GM18526 (cell line): ENCODE measurements at regions not wholly inside any gene's neighbourhood (a gene's known extent, or its start where the extent isn't known, plus 50 kb on each side); places are given as distances from the start of the nearest gene placed in this dataset.

Experiments
- POLR2A ChIP-seq: IDR thresholded peaks from 3 replicates; pipeline ENCODE4 v1.6.1; 2011; ENCODE audit not compliant: insufficient read length; ENCODE audit errors: extremely low read depth

DNA sequence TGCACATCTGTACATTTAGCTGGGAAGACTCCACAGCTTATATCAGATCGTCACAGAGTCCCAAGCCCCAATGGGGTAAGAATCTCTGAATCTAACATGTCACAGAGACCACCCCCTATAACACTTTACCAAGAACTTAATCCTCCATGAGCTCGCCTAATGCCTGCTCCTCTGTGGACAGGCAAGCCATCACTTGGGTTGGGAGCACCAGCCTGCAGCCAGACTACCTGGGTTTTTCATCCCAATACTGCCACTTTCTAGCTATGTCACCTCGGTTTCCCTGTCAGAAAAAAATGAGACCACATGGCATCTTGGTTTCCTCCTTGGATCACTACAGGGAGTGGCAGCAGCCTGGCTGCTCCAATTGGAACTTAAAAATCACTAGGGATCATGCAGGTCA, 277.9 kb upstream of the TLE3 start:
- no peak for TF ChIP-seq POLR2A

DNA sequence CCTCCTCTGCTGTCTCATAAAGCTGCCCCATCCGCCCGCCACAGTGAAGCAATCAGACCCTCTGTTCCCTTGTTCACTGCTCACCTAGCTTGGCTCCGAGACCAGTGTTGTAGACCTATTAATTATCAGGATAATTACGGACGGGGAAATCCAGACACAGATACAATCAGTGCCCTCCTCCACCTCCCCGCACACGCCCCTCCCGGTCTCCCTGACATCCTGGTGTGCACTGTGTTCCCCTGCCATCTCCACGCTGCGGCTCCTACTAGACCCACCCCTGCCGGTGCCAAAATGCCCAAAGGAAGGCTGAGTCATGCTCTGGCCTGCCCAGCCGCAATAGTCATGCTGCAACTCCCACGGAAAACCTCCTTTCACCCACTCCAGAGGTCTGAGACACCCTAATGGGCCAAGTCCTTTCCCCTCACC, 277.3 kb upstream of the TLE3 start:
- no peak for TF ChIP-seq POLR2A

DNA sequence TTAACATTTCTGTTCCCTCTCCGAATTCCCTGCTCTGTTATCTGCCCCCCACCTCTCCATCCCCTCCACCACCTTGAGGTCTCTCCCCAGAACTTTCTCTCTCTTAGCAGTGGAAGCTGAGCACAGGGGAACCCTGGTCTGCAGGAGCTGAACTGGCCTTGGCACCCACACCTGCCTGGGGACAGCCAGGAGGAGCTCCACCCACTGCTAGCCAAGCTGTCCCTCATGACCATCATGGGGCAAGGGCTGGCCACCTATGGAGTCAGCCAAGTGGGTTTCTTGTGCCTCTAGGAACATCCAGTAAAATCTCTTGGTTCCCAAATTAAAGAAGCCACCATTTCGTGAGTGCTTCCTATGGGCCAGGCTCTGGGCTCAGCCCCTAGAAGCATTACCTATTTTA, 276.4 kb upstream of the TLE3 start:
- TF ChIP-seq POLR2A, result no peak

DNA sequence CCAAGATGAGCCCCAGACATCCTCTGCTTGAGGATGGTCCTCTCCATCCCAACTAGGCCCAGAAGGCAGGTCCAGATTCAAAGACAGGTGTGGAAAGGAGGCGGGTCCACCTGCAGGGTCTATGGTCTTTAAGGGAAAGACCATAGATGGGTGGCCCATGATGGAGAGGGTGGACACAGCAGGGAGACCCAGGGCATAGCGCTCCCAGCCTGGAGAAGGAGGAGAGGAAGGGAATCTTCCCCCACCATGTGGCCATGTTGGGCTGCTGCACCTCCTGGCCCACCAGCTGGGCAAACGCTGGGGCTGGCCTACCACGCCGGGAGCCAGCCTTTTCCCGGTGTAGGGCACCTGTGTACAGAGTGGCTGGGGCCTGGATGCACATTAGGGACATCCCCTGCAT, 265.2 kb upstream of the TLE3 start:
- TF ChIP-seq POLR2A, result no peak

DNA sequence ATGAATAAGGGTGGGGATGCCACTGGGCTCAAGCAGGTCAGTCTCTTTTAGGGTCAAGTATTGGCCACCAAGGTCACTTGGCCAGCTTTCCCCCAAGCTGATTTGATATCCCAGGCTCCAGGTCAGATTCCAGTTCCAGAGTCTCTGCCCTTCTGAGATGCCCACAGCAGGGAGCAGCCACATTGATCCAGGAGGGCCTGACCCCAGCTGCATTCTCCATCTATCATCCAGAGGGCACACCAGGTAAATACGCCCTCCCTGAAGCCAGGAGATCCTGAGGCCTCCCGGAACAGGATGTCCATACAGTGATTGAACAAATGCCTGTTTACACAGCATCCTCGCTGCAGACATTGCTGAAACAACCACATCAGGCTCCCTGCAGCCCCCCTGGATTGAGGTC, 264.6 kb upstream of the TLE3 start:
- TF ChIP-seq POLR2A, result no peak

DNA sequence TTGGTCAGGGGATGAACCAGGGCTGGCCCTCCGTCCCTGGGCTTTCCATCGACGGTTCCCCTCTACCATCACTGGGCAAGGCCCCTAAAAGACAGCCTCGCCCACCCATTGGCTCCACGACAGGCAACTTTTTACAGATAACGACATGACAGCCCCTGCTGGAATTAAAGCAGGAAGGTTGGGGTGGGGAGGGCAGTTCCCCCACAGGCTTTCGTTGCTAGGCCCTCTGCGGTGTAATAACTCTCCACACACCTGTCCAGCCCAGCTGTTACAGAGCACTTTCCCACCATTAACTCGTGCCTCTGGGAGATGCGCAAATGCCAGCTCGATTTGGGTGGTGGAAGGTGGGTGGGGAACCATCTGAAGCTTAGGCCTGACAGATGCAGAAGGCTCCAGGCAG, 264.2 kb upstream of the TLE3 start:
- TF ChIP-seq POLR2A, result no peak

DNA sequence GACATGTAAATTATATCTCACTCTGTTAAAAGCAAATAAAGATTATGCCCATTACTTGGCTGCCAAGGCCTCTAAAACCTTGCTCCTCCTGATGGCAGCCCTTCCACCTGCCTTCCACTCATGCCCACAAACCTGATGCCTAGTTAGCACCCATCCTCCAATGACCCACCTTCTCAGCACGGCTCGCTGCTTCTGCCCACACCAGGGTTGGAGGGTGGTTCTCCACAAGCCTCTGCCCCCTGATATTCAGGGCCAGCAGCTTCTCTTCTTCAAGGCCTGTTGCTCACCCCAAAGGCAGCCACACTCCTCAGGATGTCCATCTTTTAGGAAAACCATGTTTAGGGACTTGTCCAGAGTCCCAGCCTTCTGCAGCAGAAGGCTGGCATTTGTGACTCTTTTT, 263.4 kb upstream of the TLE3 start:
- no peak for TF ChIP-seq POLR2A

DNA sequence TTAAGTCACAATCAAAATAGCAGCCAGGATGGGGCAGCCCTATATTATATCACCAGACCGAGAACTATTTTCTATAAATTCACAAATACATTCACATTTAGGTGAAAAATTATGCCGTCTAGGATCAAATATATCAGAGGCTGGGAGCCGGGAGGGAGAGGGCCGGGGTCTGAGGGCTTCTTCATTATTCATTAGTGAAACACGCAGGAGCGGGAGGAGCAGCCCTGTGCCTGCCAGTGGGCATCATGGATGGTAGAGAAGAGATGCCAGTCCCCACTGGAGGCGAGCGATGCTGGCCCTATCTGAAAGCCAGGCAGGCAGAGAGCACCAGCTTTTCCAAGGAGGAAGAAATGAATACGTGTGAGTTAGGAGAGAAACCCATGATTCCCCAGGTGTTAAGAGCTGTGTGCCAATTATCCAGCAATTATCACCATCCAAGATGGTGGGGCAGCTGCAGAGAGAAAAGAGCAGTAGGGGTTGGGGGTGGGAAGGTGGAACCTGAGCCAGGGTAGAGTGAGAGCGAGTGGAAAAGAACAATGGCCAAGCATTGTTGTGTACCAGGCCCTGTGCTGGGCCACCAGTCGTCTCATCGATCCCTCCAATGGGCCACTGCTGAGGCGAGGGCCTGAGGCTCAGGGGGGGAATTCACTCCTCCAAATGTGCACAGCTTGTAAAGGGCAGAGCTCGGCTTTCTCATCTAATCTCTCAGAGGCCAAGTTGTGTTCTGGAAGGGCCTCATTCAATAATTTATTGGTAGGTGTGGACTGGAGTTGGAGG, 261.3 kb upstream of the TLE3 start:
- no peak for TF ChIP-seq POLR2A

DNA sequence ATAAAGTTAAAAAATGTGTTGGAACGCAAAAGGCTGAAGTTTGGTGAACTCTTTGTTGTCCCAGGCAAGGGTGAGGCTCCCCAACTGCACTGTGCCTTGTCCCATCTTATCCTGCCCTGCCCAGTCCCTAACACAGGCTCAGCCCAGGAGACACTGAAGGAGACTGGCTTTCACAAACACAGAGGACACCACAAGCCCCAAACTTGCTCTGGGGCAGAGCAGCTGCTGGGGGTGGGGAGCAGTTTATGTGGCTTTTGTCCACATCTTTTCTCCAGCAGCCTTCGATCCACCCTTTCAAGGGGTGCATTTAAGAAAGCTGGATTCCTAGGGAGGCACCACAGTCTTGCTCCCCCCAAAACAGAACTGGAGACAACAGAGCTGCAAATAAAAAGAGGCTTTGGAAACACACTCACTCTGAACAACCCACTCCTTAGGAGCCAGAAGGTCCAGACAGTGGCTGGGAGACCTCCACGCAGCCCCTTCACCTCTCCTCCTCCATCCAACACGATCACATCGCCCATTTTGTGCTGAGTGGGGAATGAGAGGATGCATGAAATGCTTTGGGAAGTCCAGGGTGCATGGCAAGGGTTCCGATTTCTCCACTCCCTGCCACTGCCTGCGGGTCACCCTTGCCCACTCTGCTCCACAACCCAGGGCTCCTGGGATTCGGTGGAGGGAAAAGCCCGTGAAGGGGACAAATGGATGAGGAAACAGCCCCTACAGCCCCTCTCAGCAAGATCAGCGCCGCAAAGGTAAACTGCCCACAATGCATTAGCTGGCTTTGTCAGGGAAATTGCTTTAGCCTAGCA, 260.5 kb upstream of the TLE3 start:
- TF ChIP-seq POLR2A, result no peak

DNA sequence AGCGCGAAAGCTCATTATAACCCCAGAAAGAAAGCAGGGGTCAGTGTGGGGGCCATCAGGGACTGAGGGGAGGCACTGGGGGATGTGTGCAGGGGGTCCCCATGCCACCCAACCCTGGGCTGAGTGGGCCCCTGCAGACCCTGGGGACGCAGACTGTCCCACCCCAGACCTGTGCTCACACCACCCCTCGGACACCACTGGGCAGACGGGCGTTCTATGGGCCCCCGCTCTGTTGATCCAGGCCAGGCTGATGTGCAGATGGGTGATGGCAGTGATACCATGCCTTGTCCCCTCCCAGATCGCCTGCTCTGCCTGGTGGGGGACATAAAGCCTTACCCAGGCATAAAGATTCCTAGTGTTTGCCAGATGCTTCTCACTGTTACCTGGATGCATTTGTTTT, 259.7 kb upstream of the TLE3 start:
- TF ChIP-seq POLR2A, result no peak

DNA sequence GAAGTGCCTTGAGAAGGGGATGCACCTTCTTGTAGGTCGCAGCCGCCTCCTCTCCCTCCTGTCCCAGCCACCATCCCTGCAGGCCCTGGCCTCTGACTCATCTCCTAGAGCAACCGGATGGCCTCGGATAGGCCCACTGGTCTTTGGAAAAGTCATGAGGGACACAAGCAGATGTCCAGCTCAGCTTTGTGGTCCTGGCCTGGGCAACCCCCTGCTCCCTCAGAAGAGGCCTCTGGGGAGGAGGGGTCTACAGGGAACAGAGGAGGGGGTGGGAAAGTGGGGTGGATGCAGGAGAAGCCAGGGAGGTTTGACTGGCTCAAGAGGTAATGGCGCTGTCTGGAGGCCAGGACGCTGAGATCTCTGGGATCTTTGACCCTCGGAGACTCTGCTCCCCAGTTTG, 259.2 kb upstream of the TLE3 start:
- TF ChIP-seq POLR2A, result no peak

DNA sequence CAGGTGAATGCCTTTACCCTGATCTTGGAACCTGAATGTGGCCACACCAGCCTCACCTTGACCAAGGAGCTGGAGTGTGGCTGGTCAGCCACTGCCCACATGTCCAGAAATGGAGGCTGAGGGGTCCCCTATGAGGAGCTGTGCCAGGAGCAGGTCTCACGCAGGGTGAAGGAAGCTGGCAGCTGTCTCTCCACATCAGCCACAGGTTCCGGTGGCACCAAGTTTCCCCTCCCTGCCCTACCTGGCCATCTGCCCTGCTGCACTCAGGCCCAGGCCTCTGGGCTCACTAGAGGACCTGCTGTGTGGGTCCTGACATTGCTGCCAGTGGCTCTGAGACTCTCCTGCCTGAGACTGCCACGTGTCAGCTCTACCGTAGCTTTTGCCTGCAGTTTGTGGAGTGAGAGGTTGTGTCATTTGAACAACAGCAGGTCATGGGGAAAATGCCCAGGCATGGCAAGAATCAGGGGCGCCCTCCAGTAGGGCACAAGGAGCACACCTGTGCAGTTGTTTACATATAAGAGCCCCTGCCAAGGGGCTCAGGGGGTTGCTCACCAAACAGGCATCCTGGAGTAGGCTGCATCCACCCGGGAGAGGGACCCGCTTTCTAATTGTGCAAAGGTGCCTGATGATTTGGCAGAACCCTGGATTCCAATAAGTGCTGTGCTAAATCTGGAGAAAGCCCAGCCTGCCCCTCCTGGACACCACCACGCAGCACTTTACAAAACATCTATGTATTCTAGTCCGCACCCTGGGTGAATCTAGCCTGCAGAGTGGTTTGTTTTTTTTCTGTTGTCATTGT, 258.5 kb upstream of the TLE3 start:
- no peak for TF ChIP-seq POLR2A

DNA sequence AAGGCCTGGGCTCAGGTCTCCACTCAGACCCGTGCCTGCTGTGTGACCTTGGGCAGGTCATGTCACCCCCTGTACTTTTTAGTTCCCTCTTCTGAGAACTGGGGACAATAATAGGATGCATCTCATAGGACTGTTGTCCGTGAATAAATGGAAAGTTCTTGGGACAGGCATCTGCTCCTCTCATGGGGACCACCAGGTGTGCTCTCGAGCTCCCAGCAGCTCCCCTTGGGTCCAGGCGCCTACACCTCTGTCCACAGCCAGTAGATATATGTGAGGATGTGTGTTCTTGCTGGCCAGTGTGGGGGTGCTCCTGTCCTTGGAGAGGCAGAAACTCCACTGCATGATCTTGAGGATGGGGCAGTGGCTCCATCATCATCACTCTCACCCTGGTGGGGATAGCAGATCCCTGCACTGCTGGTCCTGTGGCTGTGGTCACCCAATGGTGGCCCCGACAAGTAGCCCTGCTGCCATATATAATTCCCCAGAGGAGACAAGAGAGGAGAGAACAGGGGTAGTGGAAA, 257.6 kb upstream of the TLE3 start:
- TF ChIP-seq POLR2A, result no peak

DNA sequence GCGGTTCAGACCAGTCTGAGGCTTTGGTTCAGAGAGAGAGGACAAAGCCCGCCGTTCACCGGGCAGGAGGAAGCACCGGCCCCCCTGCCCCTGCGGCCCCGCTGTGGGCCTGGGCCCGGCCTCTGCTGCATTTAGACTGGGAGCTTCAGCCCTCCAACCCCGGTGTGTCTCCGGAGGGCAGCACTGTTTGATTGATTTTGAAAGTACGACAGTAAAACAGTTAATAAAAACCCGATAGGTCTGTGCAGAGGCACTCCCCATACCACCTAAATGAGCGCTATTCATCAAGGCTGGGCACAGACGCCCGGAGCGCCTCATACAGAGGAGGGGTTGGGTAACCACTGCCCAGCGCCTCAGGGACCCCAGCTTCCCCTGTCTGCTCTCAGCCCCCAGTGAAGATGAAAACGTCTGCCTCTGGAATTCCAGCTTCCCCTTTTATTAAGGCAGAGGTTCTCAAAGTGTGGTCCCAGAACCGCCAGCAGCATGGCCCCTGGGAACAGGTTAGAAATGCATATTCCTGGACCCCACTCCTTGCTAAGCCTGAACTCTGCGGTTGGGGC, 256.7 kb upstream of the TLE3 start:
- TF ChIP-seq POLR2A, result no peak
